ENCODE measurements at regions not wholly inside any gene's neighbourhood (a gene's known extent, or its start where the extent isn't known, plus 50 kb on each side); places are given as distances from the start of the nearest gene placed in this dataset.
"Not testable (repeated sequence)": the region's sequence is repeated elsewhere in the genome, so short reads cannot be mapped to it uniquely, and the experiment has no call there.

GRCh38 chr12:125561008-125561407 lies 495.8 kb downstream of the AACS start:
- not testable (repeated sequence) for DNase-seq (ENCODE audit: low read depth)

- DNase-seq (ENCODE audit: low read depth) = no peak
Measured at GRCh38 chr12:125564753-125565152, 499.5 kb downstream of the AACS start.

- DNase-seq (ENCODE audit: low read depth) = no peak
Measured at GRCh38 chr12:125567581-125567980, 502.3 kb downstream of the AACS start.

DNA sequence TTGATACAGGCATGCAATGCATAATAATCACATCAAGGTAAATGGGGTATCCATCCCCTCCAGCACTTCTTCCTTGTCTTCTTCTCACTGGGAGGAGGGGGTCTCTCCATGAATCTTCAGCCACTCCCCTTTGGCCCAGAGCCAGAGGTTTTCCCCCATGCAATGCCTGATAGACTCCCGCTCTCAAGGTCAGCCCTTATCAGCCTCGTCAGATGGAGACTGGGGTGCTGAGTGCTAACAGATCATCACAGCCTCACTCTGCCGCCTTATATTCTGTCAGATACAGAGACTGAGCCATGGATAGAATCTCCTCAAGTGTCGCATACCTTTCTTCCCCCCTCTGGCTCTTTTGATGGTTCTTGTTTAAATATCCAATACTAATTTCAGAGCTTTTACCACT lies 503.1 kb downstream of the AACS start:
- DNase-seq (ENCODE audit: low read depth) = no peak

GRCh38 chr12:125573271-125573670 lies 508.0 kb downstream of the AACS start:
- DNase-seq (ENCODE audit: low read depth) = no peak

DNA sequence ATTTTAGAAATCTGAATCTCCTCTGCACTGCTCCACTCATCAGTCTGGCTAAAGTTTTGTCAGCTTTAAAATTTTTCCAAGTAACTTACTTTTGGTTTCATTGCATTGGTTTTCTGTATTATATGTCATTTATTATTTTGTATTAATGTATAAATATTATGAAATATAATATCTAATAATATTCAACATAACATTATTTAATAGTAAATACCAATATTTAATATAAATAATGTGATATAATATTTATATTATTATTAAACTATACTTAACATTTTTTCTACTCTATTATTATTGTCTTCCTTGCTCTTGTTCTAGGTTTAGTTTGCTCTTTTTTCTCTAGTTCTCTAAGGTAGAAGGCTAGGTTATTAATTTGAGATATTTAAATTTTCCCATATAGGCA lies 512.1 kb downstream of the AACS start:
- no peak for DNase-seq (ENCODE audit: low read depth)

- no peak for DNase-seq (ENCODE audit: low read depth)
Measured at GRCh38 chr12:125579916-125580315, 514.7 kb downstream of the AACS start.

DNA sequence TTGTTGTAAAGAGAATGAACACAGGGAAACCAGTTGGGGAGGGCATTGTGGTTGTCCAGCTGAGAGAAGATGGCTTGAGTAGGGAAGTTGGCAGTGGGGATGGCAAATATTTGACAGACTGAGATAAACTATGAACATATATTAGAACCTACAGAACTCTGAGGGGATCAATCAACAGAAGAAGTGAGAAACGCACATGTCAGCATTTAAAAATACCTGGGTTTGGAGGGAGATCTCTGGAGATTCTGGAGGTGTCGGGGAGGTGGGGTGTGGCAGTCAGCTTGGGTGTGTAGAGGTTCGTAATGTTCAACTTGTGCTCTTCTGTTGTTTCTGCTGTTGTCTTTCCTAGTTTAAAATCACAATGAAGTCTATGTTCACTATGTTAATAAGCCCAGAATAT lies 517.8 kb downstream of the AACS start:
- no peak for DNase-seq (ENCODE audit: low read depth)

- no peak for DNase-seq (ENCODE audit: low read depth)
Measured at GRCh38 chr12:125586441-125586840, 521.2 kb downstream of the AACS start.

GRCh38 chr12:125593269-125593668 lies 528.0 kb downstream of the AACS start:
- DNase-seq (ENCODE audit: low read depth) = no peak

- DNase-seq (ENCODE audit: low read depth) = no peak
Measured at GRCh38 chr12:125604976-125605375, 539.7 kb downstream of the AACS start.

DNA sequence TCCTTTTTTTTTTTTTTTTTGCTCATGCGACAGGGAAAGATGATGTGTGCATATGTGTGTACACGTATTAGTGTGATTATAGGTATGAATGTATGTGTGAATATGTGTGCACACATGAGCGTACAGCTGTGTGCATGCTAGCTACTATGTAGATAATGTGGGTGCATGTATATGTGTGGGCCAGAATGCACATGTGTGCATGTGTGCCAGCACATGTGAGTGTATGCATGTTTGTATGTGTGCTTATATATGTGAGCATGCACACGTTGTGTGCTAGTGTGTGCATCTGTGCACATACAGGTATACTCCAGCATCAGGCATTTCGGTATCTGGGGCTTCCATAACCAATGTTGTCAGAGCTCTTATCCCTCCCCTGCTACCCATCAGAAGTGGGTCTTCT lies 541.1 kb downstream of the AACS start:
- DNase-seq (ENCODE audit: low read depth) = no peak

DNA sequence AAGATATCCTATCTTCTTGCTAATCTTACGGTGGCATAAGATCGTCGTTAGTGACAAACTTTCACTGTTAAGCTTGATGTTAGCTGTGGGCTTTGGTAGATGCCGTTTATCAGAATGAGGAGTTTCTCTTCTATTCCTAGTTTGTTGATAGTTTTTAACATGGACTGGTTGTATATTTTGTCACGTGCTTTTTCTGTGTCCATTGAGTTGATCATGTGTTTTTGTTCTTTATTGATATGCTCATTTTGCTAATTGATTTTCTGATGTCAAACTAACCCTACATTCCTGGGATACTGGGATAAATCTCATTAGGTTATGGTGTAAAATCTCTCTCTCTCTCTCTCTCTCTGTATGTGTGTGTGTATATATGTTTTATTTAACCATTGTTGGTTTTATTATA lies 545.1 kb downstream of the AACS start:
- no peak for DNase-seq (ENCODE audit: low read depth)

DNA sequence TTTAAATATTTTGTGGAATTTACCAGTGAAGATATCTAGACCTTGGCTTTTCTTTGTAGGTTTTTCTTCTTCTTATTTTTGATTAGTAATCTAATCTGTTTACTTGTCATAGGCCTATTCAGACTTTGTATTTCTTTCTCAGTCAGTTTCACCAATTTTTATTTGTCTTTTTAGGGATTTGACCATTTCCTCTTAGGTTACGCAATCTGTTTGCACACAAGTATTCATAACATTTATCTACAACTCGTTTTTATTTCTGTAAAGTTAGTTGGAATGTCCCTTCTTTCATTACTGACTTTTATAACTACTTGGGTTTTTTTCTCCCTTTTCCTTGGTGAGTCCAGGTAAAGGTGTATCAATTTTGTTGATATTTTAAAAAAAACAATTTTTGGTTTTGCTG lies 545.7 kb downstream of the AACS start:
- DNase-seq (ENCODE audit: low read depth) = no peak

- DNase-seq (ENCODE audit: low read depth) = no peak
Measured at GRCh38 chr12:125614058-125614457, 548.8 kb downstream of the AACS start.

GRCh38 chr12:125619723-125620122 lies 554.5 kb downstream of the AACS start:
- DNase-seq (ENCODE audit: low read depth) = no peak

DNA sequence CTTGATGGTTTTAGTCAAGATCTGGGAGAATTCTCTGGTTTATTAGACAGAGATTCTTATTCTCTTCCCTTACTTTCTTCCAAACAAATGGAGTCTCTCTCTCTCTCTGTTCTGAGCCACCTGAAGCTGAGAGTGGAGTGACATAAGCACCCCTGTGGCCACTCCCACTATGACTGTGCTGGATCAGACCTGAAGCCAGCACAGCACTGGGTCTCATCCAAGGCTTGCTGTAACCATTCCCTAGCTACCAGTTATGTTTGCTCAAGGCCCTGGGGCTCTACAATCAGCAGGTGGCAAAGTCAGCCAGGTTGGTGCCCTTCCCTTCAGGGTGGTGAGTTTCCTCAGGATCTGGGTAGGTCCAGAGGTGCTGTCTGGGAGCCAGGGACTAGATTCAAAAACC lies 568.5 kb downstream of the AACS start:
- no peak for DNase-seq (ENCODE audit: low read depth)

DNA sequence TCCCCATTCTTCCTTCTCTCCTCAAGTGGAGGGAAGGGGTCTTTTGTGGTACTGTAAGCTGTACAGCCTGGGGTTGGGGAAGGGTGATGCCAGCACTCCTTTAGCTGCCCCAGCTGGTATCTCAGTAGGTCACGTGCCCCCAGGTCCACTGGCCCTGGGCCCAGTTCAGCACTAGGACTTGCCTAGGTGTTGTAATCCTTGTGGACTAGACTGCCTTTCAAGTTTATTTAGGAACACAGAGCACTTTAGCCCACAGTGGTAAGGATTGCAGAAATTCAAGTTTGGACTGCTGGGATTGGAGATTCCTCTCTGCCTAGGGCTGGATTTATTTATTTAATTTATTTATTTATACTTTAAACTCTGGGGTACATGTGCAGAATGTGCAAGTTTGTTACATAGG lies 569.6 kb downstream of the AACS start:
- DNase-seq (ENCODE audit: low read depth) = no peak

- DNase-seq (ENCODE audit: low read depth) = no peak
Measured at GRCh38 chr12:125639826-125640225, 574.6 kb downstream of the AACS start.

GRCh38 chr12:125643055-125643454 lies 577.8 kb downstream of the AACS start:
- no peak for DNase-seq (ENCODE audit: low read depth)

DNA sequence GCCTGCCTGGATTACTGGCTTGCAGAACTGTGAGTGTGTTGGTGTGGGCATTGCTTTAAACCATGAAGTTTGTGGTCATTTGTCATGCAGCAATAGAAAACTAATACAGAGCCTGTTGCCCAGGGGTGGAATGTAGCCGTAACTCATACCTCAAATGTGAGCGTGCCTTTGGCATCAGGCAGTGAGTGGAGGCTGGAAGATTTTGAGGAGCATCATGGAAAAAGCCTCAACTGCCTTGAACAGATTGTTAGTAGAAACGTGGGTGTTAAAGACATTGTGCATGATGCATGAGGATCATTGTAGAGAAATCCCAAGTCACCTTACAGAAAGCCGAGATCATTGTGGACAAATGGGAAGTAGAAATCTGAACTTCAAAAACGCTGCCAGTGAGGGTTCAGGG lies 580.5 kb downstream of the AACS start:
- DNase-seq (ENCODE audit: low read depth) = no peak

GRCh38 chr12:125650587-125650986 lies 585.4 kb downstream of the AACS start:
- DNase-seq (ENCODE audit: low read depth) = no peak

DNA sequence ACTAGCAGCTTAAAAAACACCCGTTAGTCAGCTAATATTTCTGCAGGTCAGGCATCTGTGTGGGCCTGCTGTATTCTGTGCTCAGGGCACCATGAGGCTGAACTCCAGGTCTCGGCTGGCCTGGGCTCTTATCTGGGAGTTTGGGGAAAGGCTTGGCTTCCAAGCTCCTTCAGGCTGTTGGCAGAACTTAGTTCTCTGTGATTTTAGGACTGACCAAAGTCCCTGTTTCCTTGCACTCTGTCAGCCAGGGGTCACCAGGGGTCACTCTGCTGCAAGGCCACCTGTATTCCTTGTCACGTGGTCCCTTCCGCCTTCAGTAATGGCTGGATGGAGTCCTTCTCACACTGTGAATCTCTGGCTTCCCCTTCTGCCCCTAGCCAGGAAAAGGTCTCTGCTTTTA lies 586.4 kb downstream of the AACS start:
- no peak for DNase-seq (ENCODE audit: low read depth)

GRCh38 chr12:125652681-125653080 lies 587.4 kb downstream of the AACS start:
- DNase-seq (ENCODE audit: low read depth) = no peak

DNA sequence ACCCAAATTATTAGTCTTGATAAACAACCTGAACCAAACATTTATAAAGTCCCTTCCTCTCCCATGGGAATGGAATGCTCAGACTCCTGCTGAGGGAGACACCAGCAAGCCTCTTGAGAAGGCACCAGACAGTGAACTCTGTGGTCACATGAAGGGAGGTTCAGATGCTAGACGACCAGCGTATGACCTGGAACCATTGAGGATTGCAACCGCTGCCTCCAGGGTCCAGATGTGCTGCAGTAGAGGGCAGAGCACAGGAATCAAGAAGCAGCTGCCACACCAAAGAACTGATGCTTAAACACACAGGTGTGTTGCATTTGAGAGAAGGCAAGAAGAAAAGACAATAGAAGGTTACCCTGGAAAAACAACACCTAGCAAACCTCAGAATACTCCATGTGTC lies 592.4 kb downstream of the AACS start:
- no peak for DNase-seq (ENCODE audit: low read depth)
